HG03565 (cell line): ENCODE measurements at regions not wholly inside any gene's neighbourhood (a gene's known extent, or its start where the extent isn't known, plus 50 kb on each side); places are given as distances from the start of the nearest gene placed in this dataset.
A peak's percentile ranks its signal among the peaks of the same experiment; 100 is the strongest.

Experiments used
- ATAC-seq: cut with Tn5 transposase; IDR thresholded peaks from one replicate; pipeline ENCODE4 v1.9.1; 2021; ENCODE audit warnings: mild to moderate bottlenecking, moderate library complexity; ENCODE audit not compliant: unreplicated experiment

GRCh38 chrX:5122181-5122678 lies 1106.4 kb downstream of the NLGN4X start:
- ATAC-seq = no peak

- ATAC-seq = no peak
Observed at GRCh38 chrX:5117816-5118215, 1110.9 kb downstream of the NLGN4X start.

DNA sequence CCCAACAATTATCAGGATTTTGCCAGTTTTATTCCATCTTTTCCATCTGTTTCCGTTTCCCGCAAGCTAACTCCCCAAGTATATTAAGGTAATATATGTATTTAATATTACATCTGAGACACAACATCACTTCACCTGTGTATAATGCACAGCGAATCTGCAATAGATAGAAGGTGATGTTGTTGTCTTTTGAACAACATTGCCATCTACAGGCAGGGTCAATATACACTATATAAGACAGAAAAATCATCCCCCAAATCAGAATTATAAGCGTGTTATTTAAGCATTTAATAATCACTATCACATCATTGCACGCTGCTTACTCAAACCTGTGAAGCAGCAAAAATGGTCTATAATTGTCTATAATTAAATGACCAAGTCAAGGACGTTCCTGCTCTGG lies 1115.5 kb downstream of the NLGN4X start:
- no peak for ATAC-seq

- ATAC-seq = no peak
Observed at GRCh38 chrX:5100004-5100403, 1128.7 kb downstream of the NLGN4X start.

DNA sequence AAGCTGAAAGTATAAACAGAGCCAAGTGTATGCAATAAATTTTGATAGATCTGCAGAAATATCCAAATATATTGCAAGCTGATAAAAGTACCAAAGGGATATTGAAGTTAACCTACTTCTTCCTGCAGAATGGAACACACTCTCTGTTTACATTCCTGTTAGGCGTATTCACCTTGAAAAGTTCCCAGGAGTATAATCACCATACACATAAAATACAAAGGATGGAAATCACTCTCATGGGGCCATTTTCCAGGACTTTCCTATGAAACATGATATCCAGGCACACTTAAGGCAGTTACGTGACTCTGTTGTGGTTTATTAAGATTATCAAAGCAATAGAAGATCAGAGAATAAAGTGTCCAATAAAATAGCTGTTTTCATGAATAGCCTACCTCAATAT lies 1142.3 kb downstream of the NLGN4X start:
- ATAC-seq = no peak

DNA sequence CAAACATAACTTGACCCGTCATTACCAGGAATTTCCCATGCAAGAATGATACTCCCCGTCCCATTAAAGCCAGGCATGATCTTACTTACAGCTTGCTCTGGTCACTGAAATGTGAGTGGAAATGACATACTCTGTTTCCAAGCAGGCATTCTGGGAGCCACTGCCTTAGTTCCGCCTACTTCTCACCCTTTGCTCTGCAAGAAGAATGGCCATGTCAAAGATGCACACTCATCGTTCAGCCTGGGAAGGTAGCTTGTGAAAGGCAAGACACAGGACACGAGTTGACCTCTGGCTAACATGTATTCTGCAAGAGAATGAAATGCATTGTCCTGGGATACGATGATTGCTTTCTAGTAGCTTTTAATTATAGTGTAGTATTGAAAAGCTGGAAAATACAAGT lies 1144.4 kb downstream of the NLGN4X start:
- no peak for ATAC-seq

DNA sequence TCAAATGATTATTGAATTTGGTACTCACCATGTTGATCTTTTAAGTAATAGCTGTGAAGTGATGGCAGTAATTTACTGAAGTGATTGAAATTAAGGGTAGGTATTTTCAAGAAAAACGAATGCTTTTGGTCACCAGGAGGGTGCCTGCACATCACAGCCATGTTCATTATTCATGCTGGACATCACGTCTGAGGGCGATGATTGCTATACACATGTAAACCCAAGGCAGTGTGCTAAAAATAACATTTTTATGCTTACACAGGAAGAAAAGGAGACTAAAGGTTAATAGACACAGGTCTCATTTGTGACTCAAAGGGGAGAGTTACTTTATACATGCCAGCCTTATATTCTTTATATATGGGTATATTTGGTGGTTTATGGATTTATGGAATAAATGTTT lies 1146.0 kb downstream of the NLGN4X start:
- no peak for ATAC-seq

DNA sequence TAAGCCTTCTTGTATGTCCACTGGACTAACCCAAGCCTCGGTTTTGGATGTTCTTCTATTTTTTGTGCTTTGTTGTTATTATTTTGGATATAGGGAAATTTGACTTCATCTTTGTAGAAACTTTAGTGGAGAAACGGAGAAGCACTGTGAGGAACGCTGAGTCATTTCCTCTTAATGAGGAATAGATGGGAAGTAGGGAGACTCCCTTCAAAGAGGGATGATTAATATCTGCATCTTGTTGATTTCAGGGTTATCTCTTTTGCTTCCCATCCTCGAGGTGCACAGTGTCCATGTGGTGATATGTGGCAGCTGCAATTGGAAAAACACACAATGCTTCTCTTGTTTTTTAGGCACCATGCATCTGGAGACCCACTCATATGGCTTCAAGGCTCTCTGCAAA lies 1147.9 kb downstream of the NLGN4X start:
- no peak for ATAC-seq

DNA sequence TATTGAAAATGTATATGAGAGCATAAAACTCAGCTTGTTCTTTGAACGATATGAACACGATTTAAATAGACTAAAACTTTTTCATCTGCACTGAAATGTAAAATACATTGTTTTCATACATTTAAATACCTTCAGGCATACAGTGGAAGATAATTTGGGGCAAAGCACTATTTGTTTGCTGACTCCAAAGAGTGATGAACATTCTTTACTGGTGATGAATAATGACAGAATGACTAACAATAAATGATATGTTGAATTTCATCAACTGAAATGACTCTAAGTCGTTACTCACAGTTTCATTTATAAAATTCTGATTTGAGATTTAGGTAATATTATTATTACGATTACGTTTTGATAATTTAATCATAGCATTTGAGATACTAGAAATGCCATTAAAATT lies 1160.1 kb downstream of the NLGN4X start:
- no peak for ATAC-seq

GRCh38 chrX:5057786-5058185 lies 1170.9 kb downstream of the NLGN4X start:
- ATAC-seq = no peak

DNA sequence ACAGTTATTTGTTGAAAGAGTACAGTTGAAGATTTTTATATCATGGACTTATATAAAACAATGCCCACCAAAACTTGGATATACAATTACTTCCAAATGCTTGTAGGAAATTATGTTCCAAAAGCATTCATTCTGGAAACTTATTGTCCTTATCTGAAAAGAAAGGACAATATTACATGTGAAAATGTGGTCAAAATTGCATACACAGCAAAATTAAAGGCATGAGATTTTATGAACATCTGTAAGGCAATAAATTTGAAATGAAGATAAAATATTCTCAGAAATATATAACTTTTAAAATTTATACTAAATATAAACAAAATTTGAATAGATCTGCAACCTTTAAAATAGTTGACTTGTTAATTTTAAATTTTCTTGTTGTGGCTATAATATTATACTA lies 1173.8 kb downstream of the NLGN4X start:
- ATAC-seq = no peak

DNA sequence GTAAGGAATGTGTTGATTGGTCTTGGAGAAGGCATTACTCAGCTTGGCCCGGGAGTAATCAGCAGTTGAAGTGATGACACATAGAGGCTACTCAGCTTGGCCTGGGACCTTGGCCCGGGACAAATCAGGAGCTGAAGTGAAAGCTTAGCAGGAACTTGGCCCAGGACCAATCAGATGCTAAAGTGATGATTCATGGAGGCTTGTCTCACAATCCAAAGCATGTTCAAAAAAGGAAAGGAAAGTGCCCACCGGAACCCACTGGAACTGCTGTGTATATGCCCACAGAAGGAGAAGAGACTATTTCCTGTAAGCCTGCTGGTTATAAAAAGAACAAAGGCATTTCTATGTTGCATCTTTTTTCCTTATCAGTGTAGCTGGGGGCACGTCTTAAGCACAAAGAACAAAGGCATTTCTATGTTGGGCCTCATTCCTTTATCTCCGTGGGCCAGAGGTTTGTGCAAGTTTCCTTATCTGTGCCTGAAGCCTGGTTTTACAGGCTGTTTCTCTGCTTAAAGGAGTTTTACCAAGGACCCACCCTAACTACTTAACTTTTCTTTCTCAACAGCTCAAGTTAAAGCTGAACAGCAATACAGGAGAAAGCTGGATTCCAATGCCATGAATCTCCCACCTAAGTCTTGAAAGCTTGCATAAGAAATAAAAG lies 1176.7 kb downstream of the NLGN4X start:
- ATAC-seq = no peak

GRCh38 chrX:5042563-5042962 lies 1186.1 kb downstream of the NLGN4X start:
- ATAC-seq = no peak

GRCh38 chrX:5031792-5032191 lies 1196.9 kb downstream of the NLGN4X start:
- ATAC-seq = no peak

- no peak for ATAC-seq
Observed at GRCh38 chrX:5015451-5015850, 1213.2 kb downstream of the NLGN4X start.

DNA sequence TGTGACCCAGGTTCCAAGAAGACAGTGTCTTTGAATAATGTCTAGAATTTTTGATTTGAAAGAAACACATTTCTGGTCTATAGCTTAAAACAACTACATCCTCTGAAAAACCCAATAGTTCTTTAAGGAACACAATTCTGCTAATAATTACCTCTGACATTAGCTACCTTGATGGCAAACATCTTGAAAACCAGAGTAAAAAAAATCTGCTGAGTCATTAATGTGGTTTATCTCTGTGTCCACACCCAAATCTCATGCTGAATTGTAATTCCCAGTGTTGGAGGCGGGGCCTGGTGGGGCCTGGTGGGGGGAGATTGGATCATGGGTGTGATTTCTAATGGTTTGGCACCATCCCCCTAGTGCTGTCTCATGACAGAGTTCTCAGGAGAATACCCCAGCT lies 1233.8 kb downstream of the NLGN4X start:
- no peak for ATAC-seq

DNA sequence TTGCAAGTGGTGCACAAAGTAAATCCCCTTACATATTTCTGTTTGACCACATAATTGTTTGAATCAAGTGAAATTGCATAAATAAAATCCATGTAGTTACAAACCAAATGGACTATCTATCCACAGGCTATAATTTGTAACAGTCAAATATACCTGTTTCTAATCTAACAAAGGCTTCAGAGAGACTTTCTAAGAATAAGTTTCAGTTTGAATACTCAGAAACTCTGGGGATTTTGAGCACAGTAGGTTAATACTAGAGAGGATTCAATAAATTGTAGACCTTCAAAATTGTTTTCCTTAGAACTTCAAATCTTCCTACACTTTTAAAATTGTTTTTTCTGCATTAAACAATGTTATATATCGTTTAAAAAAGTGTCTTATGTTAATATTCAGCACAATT lies 1250.1 kb downstream of the NLGN4X start:
- ATAC-seq = no peak

DNA sequence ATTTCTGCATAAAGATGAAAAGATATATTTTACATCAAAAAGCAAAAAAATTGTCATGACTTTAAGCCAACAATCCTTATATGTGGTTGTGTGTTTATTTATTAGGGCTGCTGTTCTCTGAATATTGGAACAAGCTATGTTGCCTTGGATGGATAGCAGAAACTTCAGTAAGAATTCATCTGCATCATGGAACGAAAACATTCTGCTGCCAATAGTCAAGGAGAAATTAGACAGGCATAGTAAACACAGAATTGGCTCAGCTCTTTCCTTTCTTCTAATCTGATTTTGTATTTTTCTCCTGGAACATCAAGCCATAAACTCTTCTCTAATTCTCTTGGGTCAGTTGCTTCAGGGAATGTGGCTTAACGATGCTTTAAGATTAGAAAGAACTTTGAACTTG lies 1257.0 kb downstream of the NLGN4X start:
- ATAC-seq = no peak

DNA sequence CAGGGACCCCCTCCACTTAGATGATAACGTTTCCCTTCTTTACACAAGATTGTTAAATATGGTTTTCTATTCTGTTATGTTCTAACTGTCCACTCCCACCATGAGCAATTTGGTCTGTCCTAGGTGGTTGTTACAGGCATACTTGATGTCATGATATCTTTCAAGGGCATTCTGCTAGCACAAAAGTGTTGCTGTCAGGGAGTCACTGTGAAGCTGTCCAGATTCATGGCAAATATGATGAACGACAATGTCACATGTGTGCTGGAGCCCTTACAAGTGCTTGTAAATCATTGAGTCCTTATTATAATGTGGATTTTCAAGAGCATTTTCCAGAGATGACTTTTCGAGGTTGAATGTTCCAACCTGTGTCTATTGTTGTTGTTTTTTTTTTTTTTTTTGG lies 1250.7 kb upstream of the PRKX start:
- ATAC-seq = no peak

GRCh38 chrX:4963432-4963831 lies 1250.0 kb upstream of the PRKX start:
- no peak for ATAC-seq

- ATAC-seq = no peak
Observed at GRCh38 chrX:4944767-4945166, 1231.3 kb upstream of the PRKX start.

DNA sequence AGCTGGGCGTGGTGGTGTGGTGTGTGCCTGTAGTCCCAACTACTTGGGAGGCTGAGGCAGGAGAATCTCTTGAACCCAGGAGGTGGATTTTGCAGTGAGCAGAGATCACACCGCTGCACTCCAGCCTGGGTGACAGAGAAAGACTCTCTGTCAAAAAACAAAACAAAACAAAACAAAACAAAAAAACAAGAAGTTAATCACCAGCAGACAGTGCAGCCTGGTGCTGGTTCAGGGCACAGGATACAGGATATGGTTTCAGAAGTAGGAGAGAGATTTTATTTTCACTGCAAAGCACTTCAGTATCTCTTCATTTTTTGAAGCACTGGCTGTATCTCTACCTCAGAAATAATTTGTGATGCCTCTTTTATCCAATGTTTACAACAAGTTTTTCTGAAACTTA lies 1222.9 kb upstream of the PRKX start:
- no peak for ATAC-seq

GRCh38 chrX:4935846-4936245 lies 1222.4 kb upstream of the PRKX start:
- peak; percentile 73 for ATAC-seq
